ENCODE measurements at regions not wholly inside any gene's neighbourhood (a gene's known extent, or its start where the extent isn't known, plus 50 kb on each side); places are given as distances from the start of the nearest gene placed in this dataset.

GRCh38 chr19:28971049-28971448 is 241.9 kb downstream of the UQCRFS1 start:
- TF ChIP-seq ZFP3 (tag by site-specific recombination; IDR thresholded peaks at IDR 0.05; ENCODE audit: low read depth) (no peak), ZNF133 (tag by site-specific recombination; IDR thresholded peaks at IDR 0.05) (no peak), ZSCAN5A (tag by site-specific recombination; IDR thresholded peaks at IDR 0.05) (no peak), CTCF (tag by site-specific recombination; IDR thresholded peaks at IDR 0.05) (no peak)
